CD14-positive monocyte (primary cell): ENCODE measurements at regions not wholly inside any gene's neighbourhood (a gene's known extent, or its start where the extent isn't known, plus 50 kb on each side); places are given as distances from the start of the nearest gene placed in this dataset.

Experiments used
- DNase-seq, 3 donors: peaks; one replicate each; pipeline ENCODE4 v3.0.0-alpha.2; 2011 to 2022
- H2AFZ ChIP-seq: 2 replicates; pipeline ENCODE4 v1.6.0; 2012; ENCODE audit warnings: mild to moderate bottlenecking, low read depth, low read length, inconsistent platforms; ENCODE audit not compliant: insufficient read depth, poor library complexity, severe bottlenecking
- H3K27ac ChIP-seq, 2 donors: 1 replicate in 1 of 2; 2 replicates in 1 of 2; pipeline ENCODE4 v1.5.1; 2012 to 2013; ENCODE audit warnings: low read length in 2 of 2, control low read depth in 1 of 2, inconsistent platforms in 1 of 2, low read depth in 1 of 2, mild to moderate bottlenecking in 1 of 2
- H3K27me3 ChIP-seq, 2 donors: one replicate each; pipeline versions ENCODE4 v1.6.0 to v1.6.1; 2011 to 2013; ENCODE audit warnings: low read length in 2 of 2; ENCODE audit not compliant: control insufficient read depth in 2 of 2, insufficient read depth in 2 of 2
- H3K36me3 ChIP-seq, 2 donors: replicated peaks in 1 of 2; 1 replicate in 1 of 2; 2 replicates in 1 of 2; pipeline versions ENCODE4 v1.5.1 to v1.6.1; 2012 to 2013; ENCODE audit warnings: low read length in 2 of 2, control low read depth in 1 of 2, inconsistent platforms in 1 of 2, mild to moderate bottlenecking in 1 of 2; ENCODE audit not compliant: insufficient read depth in 2 of 2, control insufficient read depth in 1 of 2
- H3K4me1 ChIP-seq, 2 donors: 1 replicate in 1 of 2; 2 replicates in 1 of 2; pipeline versions ENCODE4 v1.5.1 to v1.6.1; 2012 to 2013; ENCODE audit warnings: low read length in 2 of 2, control low read depth in 1 of 2, inconsistent platforms in 1 of 2, mild to moderate bottlenecking in 1 of 2, moderate library complexity in 1 of 2; ENCODE audit not compliant: insufficient read depth in 2 of 2, control insufficient read depth in 1 of 2
- H3K4me2 ChIP-seq: replicated peaks from 2 replicates; pipeline ENCODE3; 2012; ENCODE audit warnings: low read length, moderate library complexity, mild to moderate bottlenecking; ENCODE audit not compliant: poor library complexity, severe bottlenecking; ENCODE audit errors: extremely low read depth
- H3K4me3 ChIP-seq, 3 experiments: fragments of 200-600 bp in 1 of 3; sonication (generic) in 1 of 3; replicated peaks in 1 of 3; 1 replicate in 2 of 3; 2 replicates in 1 of 3; pipeline ENCODE4 v1.5.1; 2011 to 2013; ENCODE audit warnings: low read length in 3 of 3, mild to moderate bottlenecking in 3 of 3, control low read depth in 2 of 3, low read depth in 2 of 3, inconsistent platforms in 1 of 3, moderate library complexity in 1 of 3
- H3K79me2 ChIP-seq: 2 replicates; pipeline ENCODE4 v1.6.0; 2012; ENCODE audit warnings: mild to moderate bottlenecking, control low read depth, inconsistent platforms, low read length, moderate library complexity; ENCODE audit not compliant: insufficient read depth
- H3K9ac ChIP-seq: 2 replicates; pipeline ENCODE4 v1.6.0; 2017; ENCODE audit warnings: low read length, mild to moderate bottlenecking; ENCODE audit not compliant: insufficient read depth, poor library complexity, severe bottlenecking
- H3K9me3 ChIP-seq, 2 donors: replicated peaks in 1 of 2; 1 replicate in 1 of 2; 2 replicates in 1 of 2; pipeline versions ENCODE4 v1.5.1 to v1.6.1; 2012 to 2013; ENCODE audit warnings: low read length in 2 of 2, control low read depth in 1 of 2; ENCODE audit not compliant: control insufficient read depth in 1 of 2, insufficient read depth in 1 of 2
- H4K20me1 ChIP-seq: 2 replicates; pipeline ENCODE4 v1.6.0; 2012; ENCODE audit warnings: mild to moderate bottlenecking, low read length, control low read depth, moderate library complexity; ENCODE audit not compliant: insufficient read depth
- H3K27ac Mint-ChIP-seq, 7 donors: one replicate each; pipeline ENCODE4 v1.8.0; 2020; ENCODE audit warnings: mild to moderate bottlenecking in 7 of 7, mixed read lengths in 7 of 7, moderate library complexity in 6 of 7, inconsistent platforms in 2 of 7
- H3K27me3 Mint-ChIP-seq, 3 donors: one replicate each; pipeline ENCODE4 v1.8.0; 2021 to 2022; ENCODE audit warnings: low read depth in 3 of 3, mild to moderate bottlenecking in 3 of 3, mixed read lengths in 3 of 3, moderate library complexity in 3 of 3, inconsistent platforms in 1 of 3
- H3K36me3 Mint-ChIP-seq, 2 donors: one replicate each; pipeline ENCODE4 v1.8.0; 2020; ENCODE audit warnings: mixed read lengths in 2 of 2, inconsistent platforms in 1 of 2, mild to moderate bottlenecking in 1 of 2
- H3K4me1 Mint-ChIP-seq: one replicate; pipeline ENCODE4 v1.8.0; 2020; ENCODE audit warnings: mild to moderate bottlenecking, mixed read lengths
- H3K4me3 Mint-ChIP-seq, 2 donors: one replicate each; pipeline ENCODE4 v1.8.0; 2020; ENCODE audit warnings: mild to moderate bottlenecking in 2 of 2, mixed read lengths in 2 of 2, moderate library complexity in 1 of 2
- H3K9me3 Mint-ChIP-seq, 7 donors: one replicate each; pipeline ENCODE4 v1.8.0; 2020 to 2022; ENCODE audit warnings: mixed read lengths in 7 of 7, mild to moderate bottlenecking in 6 of 7, moderate library complexity in 6 of 7, inconsistent platforms in 2 of 7
- WGBS: methylation state at CpG from one replicate; pipeline ENCODE4 v1.1.5; 2013; ENCODE audit warnings: missing lambda C conversion rate; ENCODE audit not compliant: insufficient coverage; 5-methylcytosine and 5-hydroxymethylcytosine counted together
- intact Hi-C, 2 donors: fragments of 100-400 bp; cut with micrococcal nuclease; formaldehyde crosslinking; loops; one replicate each; pipeline versions ENCODE4 v1.15.0 to v1.15.1; 2023
- TF ChIP-seq, protein P1 (sequence below): fragments of 200-600 bp; IDR thresholded peaks from one replicate; pipeline ENCODE4 v1.8.0; 2022; ENCODE audit warnings: antibody characterized with exemption, mild to moderate bottlenecking

DNA sequence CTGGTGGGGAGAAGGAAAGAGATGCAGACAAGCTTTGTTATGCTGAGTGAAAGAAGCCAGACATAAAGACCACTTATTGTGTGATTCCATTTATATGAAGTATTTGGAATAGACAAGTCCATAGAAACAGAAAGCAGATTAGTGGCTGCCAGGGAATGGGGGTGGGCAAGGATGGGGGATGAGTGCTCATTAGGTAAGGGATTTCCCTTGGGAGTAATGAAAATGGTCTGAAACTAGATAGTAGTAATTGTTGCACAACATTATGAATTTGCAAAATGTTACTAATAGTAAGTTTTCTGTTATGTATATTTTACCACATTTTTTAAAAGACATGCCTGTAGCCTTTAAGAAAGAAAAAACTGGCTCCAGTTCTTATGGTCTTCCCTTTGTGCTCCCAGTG lies 154.9 kb downstream of the LNPK start:
- TF ChIP-seq, protein P1, sequence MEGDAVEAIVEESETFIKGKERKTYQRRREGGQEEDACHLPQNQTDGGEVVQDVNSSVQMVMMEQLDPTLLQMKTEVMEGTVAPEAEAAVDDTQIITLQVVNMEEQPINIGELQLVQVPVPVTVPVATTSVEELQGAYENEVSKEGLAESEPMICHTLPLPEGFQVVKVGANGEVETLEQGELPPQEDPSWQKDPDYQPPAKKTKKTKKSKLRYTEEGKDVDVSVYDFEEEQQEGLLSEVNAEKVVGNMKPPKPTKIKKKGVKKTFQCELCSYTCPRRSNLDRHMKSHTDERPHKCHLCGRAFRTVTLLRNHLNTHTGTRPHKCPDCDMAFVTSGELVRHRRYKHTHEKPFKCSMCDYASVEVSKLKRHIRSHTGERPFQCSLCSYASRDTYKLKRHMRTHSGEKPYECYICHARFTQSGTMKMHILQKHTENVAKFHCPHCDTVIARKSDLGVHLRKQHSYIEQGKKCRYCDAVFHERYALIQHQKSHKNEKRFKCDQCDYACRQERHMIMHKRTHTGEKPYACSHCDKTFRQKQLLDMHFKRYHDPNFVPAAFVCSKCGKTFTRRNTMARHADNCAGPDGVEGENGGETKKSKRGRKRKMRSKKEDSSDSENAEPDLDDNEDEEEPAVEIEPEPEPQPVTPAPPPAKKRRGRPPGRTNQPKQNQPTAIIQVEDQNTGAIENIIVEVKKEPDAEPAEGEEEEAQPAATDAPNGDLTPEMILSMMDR, result no peak
- Histone ChIP-seq H3K27me3 (no peaks in the 10 kb centered on the region), H4K20me1 (no peaks in the 10 kb centered on the region), H3K9ac (no peak overlapping the region), H3K4me1 (no peaks in the 10 kb centered on the region), H3K79me2 (no peaks in the 10 kb centered on the region), H3K36me3 (no peaks in the 10 kb centered on the region), H3K9me3 (no peaks in the 10 kb centered on the region), H3K27ac (no peak overlapping the region), H3K4me3 (no peak overlapping the region), H2AFZ (no peak overlapping the region), H3K4me2 (no peak overlapping the region)
- Mint-ChIP-seq H3K4me3 (no peak overlapping the region), H3K27me3 (peaks cover 0 to 3% (median 3%) of the 10 kb centered on the region in 3 donors), H3K9me3 (peaks cover 0 to 6% (median 0%) of the 10 kb centered on the region in 7 donors), H3K36me3 (no peaks in the 10 kb centered on the region), H3K4me1 (no peaks in the 10 kb centered on the region), H3K27ac (no peak overlapping the region)
- intact Hi-C loops, result no loop called here
- DNase-seq, result no peak

GRCh38 chr2:175844169-175844568 lies 157.9 kb downstream of the LNPK start:
- H3K9ac ChIP-seq, result no peak overlapping the region
- no peak overlapping the region for H3K4me2 ChIP-seq
- no peaks in the 10 kb centered on the region for H3K79me2 ChIP-seq
- no peak overlapping the region for H2AFZ ChIP-seq
- peaks cover 0 to 6% (median 4%) of the 10 kb centered on the region in 3 donors for H3K27me3 Mint-ChIP-seq
- no peaks in the 10 kb centered on the region for H3K9me3 ChIP-seq
- no CpG with 5 or more reads among the region's 1 CpG for WGBS
- no peak overlapping the region for H3K27ac Mint-ChIP-seq
- no peak overlapping the region for H3K4me3 Mint-ChIP-seq
- TF ChIP-seq, protein P1, result no peak
- H3K4me1 Mint-ChIP-seq, result no peaks in the 10 kb centered on the region
- intact Hi-C loops, result no loop called here
- DNase-seq, result no peak
- no peaks in the 10 kb centered on the region for H3K36me3 Mint-ChIP-seq
- H4K20me1 ChIP-seq, result no peaks in the 10 kb centered on the region
- H3K9me3 Mint-ChIP-seq, result peaks cover 0 to 10% (median 4%) of the 10 kb centered on the region in 7 donors
- no peaks in the 10 kb centered on the region for H3K4me1 ChIP-seq
- no peaks in the 10 kb centered on the region for H3K36me3 ChIP-seq
- H3K4me3 ChIP-seq, result no peak overlapping the region
- H3K27me3 ChIP-seq, result peaks cover 0 to under 1% of the 10 kb centered on the region in 2 donors
- H3K27ac ChIP-seq, result no peak overlapping the region
